Trophoblast cell (in vitro differentiated cells and primary cell): ENCODE measurements at regions not wholly inside any gene's neighbourhood (a gene's known extent, or its start where the extent isn't known, plus 50 kb on each side); places are given as distances from the start of the nearest gene placed in this dataset.
A peak's percentile ranks its signal among the peaks of the same experiment; 100 is the strongest.

Experiments used
- DNase-seq, 2 donors: peaks; one replicate each; pipeline ENCODE4 v3.0.0-alpha.2; 2016
- H2AFZ ChIP-seq: 2 replicates; pipeline ENCODE4 v1.6.1; 2013; ENCODE audit warnings: low read length, moderate library complexity, mild to moderate bottlenecking; ENCODE audit not compliant: insufficient read depth, poor library complexity
- H2AK5ac ChIP-seq: 2 replicates; pipeline ENCODE4 v1.6.1; 2013; ENCODE audit warnings: mild to moderate bottlenecking, low read length
- H2BK120ac ChIP-seq: 2 replicates; pipeline ENCODE4 v1.6.1; 2013; ENCODE audit warnings: low read length, mild to moderate bottlenecking, moderate library complexity; ENCODE audit not compliant: insufficient read depth, poor library complexity
- H2BK12ac ChIP-seq: 2 replicates; pipeline ENCODE4 v1.6.1; 2013; ENCODE audit warnings: mild to moderate bottlenecking, low read length, moderate library complexity
- H2BK5ac ChIP-seq: 2 replicates; pipeline ENCODE4 v1.6.1; 2013; ENCODE audit warnings: low read length, low read depth, moderate library complexity, mild to moderate bottlenecking; ENCODE audit not compliant: poor library complexity
- H3K14ac ChIP-seq: 2 replicates; pipeline ENCODE4 v1.6.1; 2013; ENCODE audit warnings: mild to moderate bottlenecking, low read length
- H3K18ac ChIP-seq: 2 replicates; pipeline ENCODE4 v1.6.1; 2013; ENCODE audit warnings: mild to moderate bottlenecking, low read length
- H3K23ac ChIP-seq: 2 replicates; pipeline ENCODE4 v1.6.1; 2013; ENCODE audit warnings: low read length
- H3K27ac ChIP-seq: 2 replicates; pipeline ENCODE4 v1.5.1; 2013; ENCODE audit warnings: low read depth, mild to moderate bottlenecking, inconsistent platforms, low read length, moderate library complexity
- H3K27me3 ChIP-seq: 2 replicates; pipeline ENCODE4 v1.6.1; 2013; ENCODE audit warnings: inconsistent platforms, mild to moderate bottlenecking, low read length, moderate library complexity; ENCODE audit not compliant: insufficient read depth
- H3K36me3 ChIP-seq, 2 experiments: 1 replicate in 1 of 2; 2 replicates in 1 of 2; pipeline ENCODE4 v1.6.1; 2013; ENCODE audit warnings: low read length in 2 of 2, mild to moderate bottlenecking in 2 of 2, moderate library complexity in 1 of 2; ENCODE audit not compliant: insufficient read depth in 2 of 2, control insufficient read depth in 1 of 2
- H3K4ac ChIP-seq: 2 replicates; pipeline ENCODE4 v1.6.1; 2013; ENCODE audit warnings: low read depth, mild to moderate bottlenecking, low read length, moderate library complexity
- H3K4me1 ChIP-seq, 2 experiments: 1 replicate in 1 of 2; 2 replicates in 1 of 2; pipeline ENCODE4 v1.6.1; 2013; ENCODE audit warnings: low read length in 2 of 2, mild to moderate bottlenecking in 2 of 2, moderate library complexity in 1 of 2; ENCODE audit not compliant: insufficient read depth in 2 of 2, control insufficient read depth in 1 of 2
- H3K4me2 ChIP-seq: 2 replicates; pipeline ENCODE4 v1.6.1; 2013; ENCODE audit warnings: inconsistent platforms, mild to moderate bottlenecking, low read length, moderate library complexity
- H3K4me3 ChIP-seq: 2 replicates; pipeline ENCODE4 v1.5.1; 2013; ENCODE audit warnings: mild to moderate bottlenecking, low read depth, low read length, inconsistent platforms
- H3K79me1 ChIP-seq: one replicate; pipeline ENCODE4 v1.6.1; 2013; ENCODE audit warnings: low read length
- H3K79me2 ChIP-seq: 2 replicates; pipeline ENCODE4 v1.6.1; 2013; ENCODE audit warnings: low read length, mild to moderate bottlenecking; ENCODE audit not compliant: control insufficient read depth, insufficient read depth, poor library complexity
- H3K9ac ChIP-seq: 2 replicates; pipeline ENCODE4 v1.6.1; 2013; ENCODE audit warnings: mild to moderate bottlenecking, low read length
- H3K9me3 ChIP-seq: 2 replicates; pipeline ENCODE4 v1.6.1; 2013; ENCODE audit warnings: low read depth, mild to moderate bottlenecking, control low read depth, inconsistent platforms, low read length; ENCODE audit not compliant: insufficient read depth
- H4K12ac ChIP-seq: 2 replicates; pipeline ENCODE4 v1.6.1; 2013; ENCODE audit warnings: low read depth, mild to moderate bottlenecking, low read length, moderate library complexity
- H4K8ac ChIP-seq: 2 replicates; pipeline ENCODE4 v1.6.1; 2013; ENCODE audit warnings: low read depth, mild to moderate bottlenecking, low read length, moderate library complexity
- H4K91ac ChIP-seq: one replicate; pipeline ENCODE4 v1.6.1; 2013; ENCODE audit warnings: low read depth, mild to moderate bottlenecking, low read length, moderate library complexity
- WGBS: extraction: QIAGEN DNeasy Blood & Tissue Kit; methylation state at CpG from one replicate; pipeline ENCODE4 v1.1.7; 2013; ENCODE audit warnings: missing lambda C conversion rate; ENCODE audit not compliant: insufficient read length, insufficient coverage; ENCODE audit errors: extremely low coverage; 5-methylcytosine and 5-hydroxymethylcytosine counted together

GRCh38 chr1:95829556-95829955 lies 595.5 kb downstream of the RWDD3 start:
- H4K12ac ChIP-seq = no peak overlapping the region
- H4K91ac ChIP-seq = no peak overlapping the region
- no CpG with 5 or more reads among the region's 1 CpG for WGBS
- H3K27me3 ChIP-seq = no peaks in the 10 kb centered on the region
- H3K36me3 ChIP-seq = no peaks in the 10 kb centered on the region
- no peak for DNase-seq
- H3K27ac ChIP-seq = no peak overlapping the region
- H3K4ac ChIP-seq = no peak overlapping the region
- H3K9me3 ChIP-seq = no peaks in the 10 kb centered on the region
- no peak overlapping the region for H2AK5ac ChIP-seq
- H2BK12ac ChIP-seq = no peak overlapping the region
- no peak overlapping the region for H3K14ac ChIP-seq
- no peaks in the 10 kb centered on the region for H3K4me1 ChIP-seq
- no peak overlapping the region for H3K18ac ChIP-seq
- H3K4me3 ChIP-seq = no peak overlapping the region
- H2BK120ac ChIP-seq = no peak overlapping the region
- H3K79me1 ChIP-seq = no peaks in the 10 kb centered on the region
- no peak overlapping the region for H3K4me2 ChIP-seq
- H3K9ac ChIP-seq = no peak overlapping the region
- no peak overlapping the region for H3K23ac ChIP-seq
- no peak overlapping the region for H4K8ac ChIP-seq
- H2AFZ ChIP-seq = no peak overlapping the region
- H2BK5ac ChIP-seq = no peak overlapping the region
- no peaks in the 10 kb centered on the region for H3K79me2 ChIP-seq

- no peak overlapping the region for H4K12ac ChIP-seq
- H2AK5ac ChIP-seq = no peak overlapping the region
- no peak overlapping the region for H3K14ac ChIP-seq
- H3K4me3 ChIP-seq = no peak overlapping the region
- H3K27ac ChIP-seq = no peak overlapping the region
- no peaks in the 10 kb centered on the region for H3K4me1 ChIP-seq
- H3K23ac ChIP-seq = no peak overlapping the region
- no peaks in the 10 kb centered on the region for H3K79me2 ChIP-seq
- H4K91ac ChIP-seq = no peak overlapping the region
- no peak overlapping the region for H3K9ac ChIP-seq
- no peak overlapping the region for H3K4ac ChIP-seq
- no peaks in the 10 kb centered on the region for H3K9me3 ChIP-seq
- no peaks in the 10 kb centered on the region for H3K79me1 ChIP-seq
- DNase-seq = peak in 1 of 2 donors; percentile 7
- no peaks in the 10 kb centered on the region for H3K36me3 ChIP-seq
- H2AFZ ChIP-seq = no peak overlapping the region
- no peak overlapping the region for H3K18ac ChIP-seq
- no peaks in the 10 kb centered on the region for H3K27me3 ChIP-seq
- H4K8ac ChIP-seq = no peak overlapping the region
- no peak overlapping the region for H2BK120ac ChIP-seq
- whole genome bisulfite sequencing = no CpG with 5 or more reads among the region's 2 CpGs
- no peak overlapping the region for H3K4me2 ChIP-seq
- no peak overlapping the region for H2BK5ac ChIP-seq
- H2BK12ac ChIP-seq = no peak overlapping the region
These were observed 598.4 kb downstream of the RWDD3 start for GRCh38 chr1:95832370-95832769.

- no peak overlapping the region for H2BK5ac ChIP-seq
- no peak overlapping the region for H4K8ac ChIP-seq
- H3K9me3 ChIP-seq = no peaks in the 10 kb centered on the region
- H3K36me3 ChIP-seq = no peaks in the 10 kb centered on the region
- no peak overlapping the region for H3K4me2 ChIP-seq
- H4K91ac ChIP-seq = no peak overlapping the region
- no peaks in the 10 kb centered on the region for H3K27me3 ChIP-seq
- DNase-seq = no peak
- no peak overlapping the region for H2AFZ ChIP-seq
- no peak overlapping the region for H3K27ac ChIP-seq
- no peaks in the 10 kb centered on the region for H3K79me2 ChIP-seq
- H3K4me3 ChIP-seq = no peak overlapping the region
- no peak overlapping the region for H2BK120ac ChIP-seq
- H3K4me1 ChIP-seq = no peaks in the 10 kb centered on the region
- no peaks in the 10 kb centered on the region for H3K79me1 ChIP-seq
- no peak overlapping the region for H4K12ac ChIP-seq
- no peak overlapping the region for H3K18ac ChIP-seq
- no peak overlapping the region for H3K14ac ChIP-seq
- no peak overlapping the region for H2BK12ac ChIP-seq
- H3K4ac ChIP-seq = no peak overlapping the region
- no peak overlapping the region for H2AK5ac ChIP-seq
- H3K23ac ChIP-seq = no peak overlapping the region
- WGBS = no CpG with 5 or more reads among the region's 2 CpGs
- H3K9ac ChIP-seq = no peak overlapping the region
These were observed 615.4 kb downstream of the RWDD3 start for GRCh38 chr1:95849439-95849838.

- no peak overlapping the region for H3K4me2 ChIP-seq
- no peak overlapping the region for H4K91ac ChIP-seq
- H2BK5ac ChIP-seq = no peak overlapping the region
- H3K27ac ChIP-seq = no peak overlapping the region
- H3K79me2 ChIP-seq = no peaks in the 10 kb centered on the region
- H3K4me3 ChIP-seq = no peak overlapping the region
- no peak overlapping the region for H2BK12ac ChIP-seq
- no peak overlapping the region for H3K14ac ChIP-seq
- no peak overlapping the region for H3K4ac ChIP-seq
- no peak for DNase-seq
- WGBS = no CpG with 5 or more reads among the region's 1 CpG
- no peak overlapping the region for H3K9ac ChIP-seq
- no peaks in the 10 kb centered on the region for H3K79me1 ChIP-seq
- H3K36me3 ChIP-seq = no peaks in the 10 kb centered on the region
- no peaks in the 10 kb centered on the region for H3K9me3 ChIP-seq
- no peaks in the 10 kb centered on the region for H3K4me1 ChIP-seq
- H4K12ac ChIP-seq = no peak overlapping the region
- H2AK5ac ChIP-seq = no peak overlapping the region
- no peak overlapping the region for H2AFZ ChIP-seq
- H4K8ac ChIP-seq = no peak overlapping the region
- no peaks in the 10 kb centered on the region for H3K27me3 ChIP-seq
- no peak overlapping the region for H2BK120ac ChIP-seq
- H3K18ac ChIP-seq = no peak overlapping the region
- no peak overlapping the region for H3K23ac ChIP-seq
These were observed 616.2 kb downstream of the RWDD3 start for GRCh38 chr1:95850165-95850649.
